Natural killer cell (primary cell): ENCODE measurements at regions not wholly inside any gene's neighbourhood (a gene's known extent, or its start where the extent isn't known, plus 50 kb on each side); places are given as distances from the start of the nearest gene placed in this dataset.

Experiments
- ATAC-seq, 3 donors: fragments of 150-1000 bp in 2 of 3; fragments of 200-7000 bp in 1 of 3; cut with Tn5 transposase; 1 replicate in 1 of 3; 2 replicates in 2 of 3; pipeline ENCODE4 v1.10.0; 2021; ENCODE audit warnings: mild to moderate bottlenecking in 2 of 3, moderate library complexity in 2 of 3
- DNase-seq, 2 donors: peaks; one replicate each; pipeline versions ENCODE4 v3.0.0 to v3.0.0-alpha.2; 2013 to 2021; ENCODE audit warnings: mixed read lengths in 1 of 2
- H3K27ac ChIP-seq: one replicate; pipeline ENCODE4 v1.5.1; 2013; ENCODE audit warnings: mild to moderate bottlenecking, low read length
- H3K27me3 ChIP-seq: one replicate; pipeline ENCODE4 v1.6.1; 2013; ENCODE audit warnings: low read length; ENCODE audit not compliant: control insufficient read depth, insufficient read depth
- H3K36me3 ChIP-seq: one replicate; pipeline ENCODE4 v1.6.1; 2013; ENCODE audit warnings: low read length; ENCODE audit not compliant: control insufficient read depth, insufficient read depth
- H3K4me1 ChIP-seq: one replicate; pipeline ENCODE4 v1.6.1; 2013; ENCODE audit warnings: low read length; ENCODE audit not compliant: control insufficient read depth, insufficient read depth
- H3K4me3 ChIP-seq: one replicate; pipeline ENCODE4 v1.5.1; 2013; ENCODE audit warnings: low read length
- H3K9me3 ChIP-seq: one replicate; pipeline ENCODE4 v1.6.1; 2013; ENCODE audit warnings: low read length; ENCODE audit not compliant: control insufficient read depth, insufficient read depth
- H3K27ac Mint-ChIP-seq, 2 donors: one replicate each; pipeline ENCODE4 v1.8.0; 2022; ENCODE audit warnings: mild to moderate bottlenecking in 2 of 2, mixed read lengths in 2 of 2, moderate library complexity in 1 of 2
- H3K27me3 Mint-ChIP-seq, 2 donors: one replicate each; pipeline ENCODE4 v1.8.0; 2022; ENCODE audit warnings: low read depth in 2 of 2, mixed read lengths in 2 of 2
- H3K36me3 Mint-ChIP-seq: one replicate; pipeline ENCODE4 v1.8.0; 2022; ENCODE audit warnings: mixed read lengths
- H3K4me1 Mint-ChIP-seq, 2 donors: one replicate each; pipeline ENCODE4 v1.8.0; 2022; ENCODE audit warnings: mixed read lengths in 2 of 2
- H3K4me3 Mint-ChIP-seq: one replicate; pipeline ENCODE4 v1.8.0; 2022; ENCODE audit warnings: mild to moderate bottlenecking, moderate library complexity, mixed read lengths
- H3K9me3 Mint-ChIP-seq, 2 donors: one replicate each; pipeline ENCODE4 v1.8.0; 2022; ENCODE audit warnings: mixed read lengths in 2 of 2
- WGBS: methylation state at CpG from one replicate; pipeline ENCODE4 v1.1.7; 2013; ENCODE audit warnings: missing lambda C conversion rate; ENCODE audit not compliant: insufficient coverage; 5-methylcytosine and 5-hydroxymethylcytosine counted together
- intact Hi-C: fragments of 100-400 bp; cut with micrococcal nuclease; formaldehyde crosslinking; loops from one replicate; pipeline ENCODE4 v1.14.2; 2022
- TF ChIP-seq, protein P1 (sequence below): fragments of 200-600 bp; IDR thresholded peaks from one replicate; pipeline ENCODE4 v1.8.0; 2022; ENCODE audit warnings: antibody characterized with exemption

- no peak overlapping the region for H3K4me3 Mint-ChIP-seq
- Histone ChIP-seq H3K27me3 (no peaks in the 10 kb centered on the region), H3K9me3 (no peaks in the 10 kb centered on the region), H3K27ac (no peak overlapping the region), H3K4me3 (no peak overlapping the region), H3K36me3 (no peaks in the 10 kb centered on the region), H3K4me1 (no peaks in the 10 kb centered on the region)
- H3K4me1 Mint-ChIP-seq, result no peaks in the 10 kb centered on the region
- peaks cover 0 to 3% of the 10 kb centered on the region in 2 donors for H3K9me3 Mint-ChIP-seq
- no peaks in the 10 kb centered on the region for H3K27me3 Mint-ChIP-seq
- no peaks in the 10 kb centered on the region for H3K36me3 Mint-ChIP-seq
- no peak for ATAC-seq
- H3K27ac Mint-ChIP-seq, result no peak overlapping the region
- intact Hi-C loops, result no loop called here
- TF ChIP-seq, protein P1, sequence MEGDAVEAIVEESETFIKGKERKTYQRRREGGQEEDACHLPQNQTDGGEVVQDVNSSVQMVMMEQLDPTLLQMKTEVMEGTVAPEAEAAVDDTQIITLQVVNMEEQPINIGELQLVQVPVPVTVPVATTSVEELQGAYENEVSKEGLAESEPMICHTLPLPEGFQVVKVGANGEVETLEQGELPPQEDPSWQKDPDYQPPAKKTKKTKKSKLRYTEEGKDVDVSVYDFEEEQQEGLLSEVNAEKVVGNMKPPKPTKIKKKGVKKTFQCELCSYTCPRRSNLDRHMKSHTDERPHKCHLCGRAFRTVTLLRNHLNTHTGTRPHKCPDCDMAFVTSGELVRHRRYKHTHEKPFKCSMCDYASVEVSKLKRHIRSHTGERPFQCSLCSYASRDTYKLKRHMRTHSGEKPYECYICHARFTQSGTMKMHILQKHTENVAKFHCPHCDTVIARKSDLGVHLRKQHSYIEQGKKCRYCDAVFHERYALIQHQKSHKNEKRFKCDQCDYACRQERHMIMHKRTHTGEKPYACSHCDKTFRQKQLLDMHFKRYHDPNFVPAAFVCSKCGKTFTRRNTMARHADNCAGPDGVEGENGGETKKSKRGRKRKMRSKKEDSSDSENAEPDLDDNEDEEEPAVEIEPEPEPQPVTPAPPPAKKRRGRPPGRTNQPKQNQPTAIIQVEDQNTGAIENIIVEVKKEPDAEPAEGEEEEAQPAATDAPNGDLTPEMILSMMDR, result no peak
- DNase-seq, result no peak
- no CpG with 5 or more reads among the region's 1 CpG for WGBS
Observed at GRCh38 chr7:32179567-32179966, 109.4 kb upstream of the PDE1C start.

DNA sequence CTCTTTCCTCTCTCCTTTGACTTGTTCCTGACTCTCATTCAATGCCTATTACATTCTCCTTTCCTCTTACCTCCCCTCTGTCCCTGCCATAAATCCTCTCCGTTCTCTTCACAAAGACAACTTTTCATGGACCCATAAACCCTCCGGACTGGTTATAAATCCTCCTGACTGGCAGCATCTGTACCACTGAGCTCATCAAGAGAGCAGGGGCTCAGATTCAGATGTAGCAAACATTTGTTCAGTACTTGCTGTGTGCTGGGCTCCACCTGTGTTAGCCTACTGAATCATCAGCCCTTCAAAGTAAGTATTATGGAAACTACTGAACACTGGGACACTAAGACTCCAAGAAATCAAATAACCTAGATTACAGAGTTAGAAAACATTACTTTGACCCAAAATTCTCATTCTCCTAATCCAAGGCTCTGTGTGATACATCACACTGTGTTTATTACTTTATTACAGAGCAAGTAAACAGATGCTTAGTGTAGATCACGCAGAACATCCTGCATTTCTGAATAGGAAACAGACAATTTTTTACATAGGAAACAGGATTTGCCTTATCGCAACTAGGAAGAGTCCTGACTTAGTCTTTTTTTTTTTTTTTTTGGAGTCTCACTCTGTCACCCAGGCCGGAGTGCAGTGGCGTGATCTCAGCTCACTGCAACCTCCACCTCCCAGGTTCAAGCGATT is 108.6 kb upstream of the PDE1C start:
- ATAC-seq (no peak), DNase-seq (no peak)
- no peaks in the 10 kb centered on the region for H3K4me1 Mint-ChIP-seq
- peaks cover 0 to 3% of the 10 kb centered on the region in 2 donors for H3K9me3 Mint-ChIP-seq
- no peak overlapping the region for H3K4me3 Mint-ChIP-seq
- Histone ChIP-seq H3K27ac (no peak overlapping the region), H3K4me1 (no peaks in the 10 kb centered on the region), H3K27me3 (no peaks in the 10 kb centered on the region), H3K4me3 (no peak overlapping the region), H3K9me3 (no peaks in the 10 kb centered on the region), H3K36me3 (no peaks in the 10 kb centered on the region)
- intact Hi-C loops, result no loop called here
- WGBS, result 91% methylated on average over 7 of the region's 7 CpGs
- H3K27ac Mint-ChIP-seq, result no peak overlapping the region
- H3K27me3 Mint-ChIP-seq, result no peaks in the 10 kb centered on the region
- TF ChIP-seq, protein P1, result no peak
- no peaks in the 10 kb centered on the region for H3K36me3 Mint-ChIP-seq

- Mint-ChIP-seq H3K9me3 (peaks cover 0 to 3% of the 10 kb centered on the region in 2 donors), H3K27ac (no peak overlapping the region), H3K36me3 (no peaks in the 10 kb centered on the region), H3K4me3 (no peak overlapping the region), H3K4me1 (no peaks in the 10 kb centered on the region), H3K27me3 (no peaks in the 10 kb centered on the region)
- 93% methylated on average over 5 of the region's 6 CpGs for WGBS
- Histone ChIP-seq H3K4me3 (no peak overlapping the region), H3K4me1 (no peaks in the 10 kb centered on the region), H3K9me3 (no peaks in the 10 kb centered on the region), H3K27ac (no peak overlapping the region), H3K27me3 (no peaks in the 10 kb centered on the region), H3K36me3 (no peaks in the 10 kb centered on the region)
- DNase-seq, result no peak
- TF ChIP-seq, protein P1, result no peak
- ATAC-seq, result no peak
- intact Hi-C loops, result no loop called here
Observed at GRCh38 chr7:32177232-32177631, 107.0 kb upstream of the PDE1C start.

DNA sequence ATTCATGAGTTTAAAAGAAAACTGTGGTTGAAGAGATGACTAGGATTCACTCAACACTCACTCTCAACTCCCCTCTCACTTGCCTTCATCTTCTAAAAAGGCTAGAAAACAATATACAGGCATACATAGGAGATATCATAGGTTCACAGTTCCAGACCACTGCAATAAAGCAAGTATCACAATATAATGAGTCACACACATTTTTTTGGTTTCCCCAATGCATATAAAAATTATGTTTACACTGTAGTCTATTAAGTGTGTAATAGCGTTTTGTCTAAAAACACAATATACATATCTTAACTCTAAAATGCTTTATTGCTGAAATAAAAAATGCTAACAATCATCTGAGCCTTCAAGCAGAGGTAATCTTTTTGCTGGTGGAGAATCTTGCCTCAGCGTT is 104.9 kb upstream of the PDE1C start:
- no peaks in the 10 kb centered on the region for H3K36me3 ChIP-seq
- no peaks in the 10 kb centered on the region for H3K4me1 ChIP-seq
- peaks cover 0 to 3% of the 10 kb centered on the region in 2 donors for H3K9me3 Mint-ChIP-seq
- H3K36me3 Mint-ChIP-seq, result no peaks in the 10 kb centered on the region
- no peaks in the 10 kb centered on the region for H3K27me3 Mint-ChIP-seq
- no peak overlapping the region for H3K27ac Mint-ChIP-seq
- no peak overlapping the region for H3K4me3 ChIP-seq
- no peaks in the 10 kb centered on the region for H3K27me3 ChIP-seq
- TF ChIP-seq, protein P1, result no peak
- H3K4me3 Mint-ChIP-seq, result no peak overlapping the region
- WGBS, result no CpG with 5 or more reads among the region's 2 CpGs
- intact Hi-C loops, result no loop called here
- DNase-seq (no peak), ATAC-seq (no peak)
- no peaks in the 10 kb centered on the region for H3K4me1 Mint-ChIP-seq
- H3K9me3 ChIP-seq, result no peaks in the 10 kb centered on the region
- H3K27ac ChIP-seq, result no peak overlapping the region
